ENCODE measurements at regions not wholly inside any gene's neighbourhood (a gene's known extent, or its start where the extent isn't known, plus 50 kb on each side); places are given as distances from the start of the nearest gene placed in this dataset.
"Not testable (repeated sequence)": the region's sequence is repeated elsewhere in the genome, so short reads cannot be mapped to it uniquely, and the experiment has no call there.

- TF ChIP-seq, protein P1, sequence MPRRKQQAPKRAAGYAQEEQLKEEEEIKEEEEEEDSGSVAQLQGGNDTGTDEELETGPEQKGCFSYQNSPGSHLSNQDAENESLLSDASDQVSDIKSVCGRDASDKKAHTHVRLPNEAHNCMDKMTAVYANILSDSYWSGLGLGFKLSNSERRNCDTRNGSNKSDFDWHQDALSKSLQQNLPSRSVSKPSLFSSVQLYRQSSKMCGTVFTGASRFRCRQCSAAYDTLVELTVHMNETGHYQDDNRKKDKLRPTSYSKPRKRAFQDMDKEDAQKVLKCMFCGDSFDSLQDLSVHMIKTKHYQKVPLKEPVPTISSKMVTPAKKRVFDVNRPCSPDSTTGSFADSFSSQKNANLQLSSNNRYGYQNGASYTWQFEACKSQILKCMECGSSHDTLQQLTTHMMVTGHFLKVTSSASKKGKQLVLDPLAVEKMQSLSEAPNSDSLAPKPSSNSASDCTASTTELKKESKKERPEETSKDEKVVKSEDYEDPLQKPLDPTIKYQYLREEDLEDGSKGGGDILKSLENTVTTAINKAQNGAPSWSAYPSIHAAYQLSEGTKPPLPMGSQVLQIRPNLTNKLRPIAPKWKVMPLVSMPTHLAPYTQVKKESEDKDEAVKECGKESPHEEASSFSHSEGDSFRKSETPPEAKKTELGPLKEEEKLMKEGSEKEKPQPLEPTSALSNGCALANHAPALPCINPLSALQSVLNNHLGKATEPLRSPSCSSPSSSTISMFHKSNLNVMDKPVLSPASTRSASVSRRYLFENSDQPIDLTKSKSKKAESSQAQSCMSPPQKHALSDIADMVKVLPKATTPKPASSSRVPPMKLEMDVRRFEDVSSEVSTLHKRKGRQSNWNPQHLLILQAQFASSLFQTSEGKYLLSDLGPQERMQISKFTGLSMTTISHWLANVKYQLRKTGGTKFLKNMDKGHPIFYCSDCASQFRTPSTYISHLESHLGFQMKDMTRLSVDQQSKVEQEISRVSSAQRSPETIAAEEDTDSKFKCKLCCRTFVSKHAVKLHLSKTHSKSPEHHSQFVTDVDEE (CRISPR knock-in tag; IDR thresholded peaks at IDR 0.05) = no peak
Observed at GRCh38 chr10:3374914-3375313, 202.3 kb upstream of the PITRM1 start (continued).

GRCh38 chr10:3373374-3374027 lies 200.9 kb upstream of the PITRM1 start:
- not testable (repeated sequence) for ATAC-seq

DNA sequence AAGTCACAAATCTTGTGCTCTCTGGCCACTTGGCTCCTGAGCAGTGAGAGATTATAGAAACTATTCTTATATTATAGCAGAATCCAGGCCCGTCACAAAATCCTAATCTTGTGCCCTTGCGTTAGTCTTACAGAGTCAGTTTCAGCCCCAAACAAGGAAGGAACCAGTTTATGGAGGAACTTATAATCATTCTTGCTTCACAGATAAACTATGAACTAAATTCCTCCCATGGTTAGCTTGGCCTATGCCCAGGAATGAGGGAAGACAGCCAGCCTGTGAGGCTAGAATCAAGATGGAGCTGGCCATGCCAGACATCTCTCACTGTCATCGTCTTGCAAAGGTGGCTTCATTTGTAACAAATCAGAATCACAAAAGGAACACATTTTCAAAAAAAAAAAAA lies 199.7 kb upstream of the PITRM1 start:
- no peak for ATAC-seq

DNA sequence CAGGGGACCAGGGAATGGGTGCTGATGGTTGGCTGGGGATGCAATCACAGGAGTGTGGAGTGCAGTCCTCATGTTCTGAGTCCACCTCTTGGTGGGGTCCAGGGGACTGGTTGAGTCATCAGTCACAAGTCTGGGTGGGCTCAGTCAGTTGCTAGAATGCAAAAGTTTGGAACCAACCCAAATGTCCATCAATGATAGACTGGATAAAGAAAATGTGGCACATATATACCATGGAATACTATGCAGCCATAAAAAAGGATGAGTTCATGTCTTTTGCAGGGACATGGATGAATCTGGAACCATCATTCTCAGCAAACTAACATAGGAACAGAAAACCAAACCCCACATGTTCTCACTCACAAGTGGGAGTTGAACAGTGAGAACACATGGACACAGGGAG lies 199.0 kb upstream of the PITRM1 start:
- not testable (repeated sequence) for ATAC-seq

More for the DNA sequence above, 199.7 kb upstream of the PITRM1 start:
- TF ChIP-seq, protein P2, sequence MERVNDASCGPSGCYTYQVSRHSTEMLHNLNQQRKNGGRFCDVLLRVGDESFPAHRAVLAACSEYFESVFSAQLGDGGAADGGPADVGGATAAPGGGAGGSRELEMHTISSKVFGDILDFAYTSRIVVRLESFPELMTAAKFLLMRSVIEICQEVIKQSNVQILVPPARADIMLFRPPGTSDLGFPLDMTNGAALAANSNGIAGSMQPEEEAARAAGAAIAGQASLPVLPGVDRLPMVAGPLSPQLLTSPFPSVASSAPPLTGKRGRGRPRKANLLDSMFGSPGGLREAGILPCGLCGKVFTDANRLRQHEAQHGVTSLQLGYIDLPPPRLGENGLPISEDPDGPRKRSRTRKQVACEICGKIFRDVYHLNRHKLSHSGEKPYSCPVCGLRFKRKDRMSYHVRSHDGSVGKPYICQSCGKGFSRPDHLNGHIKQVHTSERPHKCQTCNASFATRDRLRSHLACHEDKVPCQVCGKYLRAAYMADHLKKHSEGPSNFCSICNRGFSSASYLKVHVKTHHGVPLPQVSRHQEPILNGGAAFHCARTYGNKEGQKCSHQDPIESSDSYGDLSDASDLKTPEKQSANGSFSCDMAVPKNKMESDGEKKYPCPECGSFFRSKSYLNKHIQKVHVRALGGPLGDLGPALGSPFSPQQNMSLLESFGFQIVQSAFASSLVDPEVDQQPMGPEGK (CRISPR knock-in tag; IDR thresholded peaks at IDR 0.05; ENCODE audit: borderline replicate concordance) = no peak
- TF ChIP-seq ZFP30 (CRISPR knock-in tag; IDR thresholded peaks at IDR 0.05) = no peak
- no peak for TF ChIP-seq ZNF565 (CRISPR knock-in tag; conservative IDR thresholded peaks at IDR 0.05; ENCODE audit: low read depth)
- no peak for TF ChIP-seq ISL1 (CRISPR knock-in tag; IDR thresholded peaks at IDR 0.05)
- no peak for TF ChIP-seq ARNTL (CRISPR knock-in tag; IDR thresholded peaks at IDR 0.05; ENCODE audit: borderline replicate concordance, low read depth)
- no peak for TF ChIP-seq ZNF8 (CRISPR knock-in tag; IDR thresholded peaks at IDR 0.05)
- TF ChIP-seq, protein P1 (CRISPR knock-in tag; IDR thresholded peaks at IDR 0.05) = no peak
- TF ChIP-seq CREB5 (CRISPR knock-in tag; IDR thresholded peaks at IDR 0.05; ENCODE audit: low read depth) = no peak
- TF ChIP-seq SNAI2 (CRISPR knock-in tag; IDR thresholded peaks at IDR 0.05) = no peak
- no peak for TF ChIP-seq ESRRG (CRISPR knock-in tag; IDR thresholded peaks at IDR 0.05)
- TF ChIP-seq ZNF70 (CRISPR knock-in tag; IDR thresholded peaks at IDR 0.05) = no peak
- no peak for TF ChIP-seq CSRNP3 (CRISPR knock-in tag; IDR thresholded peaks at IDR 0.05)
- TF ChIP-seq, protein P3, sequence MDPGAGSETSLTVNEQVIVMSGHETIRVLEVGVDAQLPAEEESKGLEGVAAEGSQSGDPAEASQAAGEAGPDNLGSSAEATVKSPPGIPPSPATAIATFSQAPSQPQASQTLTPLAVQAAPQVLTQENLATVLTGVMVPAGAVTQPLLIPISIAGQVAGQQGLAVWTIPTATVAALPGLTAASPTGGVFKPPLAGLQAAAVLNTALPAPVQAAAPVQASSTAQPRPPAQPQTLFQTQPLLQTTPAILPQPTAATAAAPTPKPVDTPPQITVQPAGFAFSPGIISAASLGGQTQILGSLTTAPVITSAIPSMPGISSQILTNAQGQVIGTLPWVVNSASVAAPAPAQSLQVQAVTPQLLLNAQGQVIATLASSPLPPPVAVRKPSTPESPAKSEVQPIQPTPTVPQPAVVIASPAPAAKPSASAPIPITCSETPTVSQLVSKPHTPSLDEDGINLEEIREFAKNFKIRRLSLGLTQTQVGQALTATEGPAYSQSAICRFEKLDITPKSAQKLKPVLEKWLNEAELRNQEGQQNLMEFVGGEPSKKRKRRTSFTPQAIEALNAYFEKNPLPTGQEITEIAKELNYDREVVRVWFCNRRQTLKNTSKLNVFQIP (CRISPR knock-in tag; IDR thresholded peaks at IDR 0.05; ENCODE audit: borderline replicate concordance, low read depth) = no peak
